Astrocyte (in vitro differentiated cells and primary cell): ENCODE measurements at regions not wholly inside any gene's neighbourhood (a gene's known extent, or its start where the extent isn't known, plus 50 kb on each side); places are given as distances from the start of the nearest gene placed in this dataset.
"Not testable (repeated sequence)": the region's sequence is repeated elsewhere in the genome, so short reads cannot be mapped to it uniquely, and the experiment has no call there.

Source experiments
- DNase-seq: peaks from one replicate; pipeline ENCODE4 v3.0.0-alpha.2; 2010; ENCODE audit warnings: low read depth
- FAIRE-seq: peaks from 2 replicates; lab custom pipeline; 2011; peaks lifted over from hg19 to GRCh38; lab: Jason Lieb, UNC
- H2AFZ ChIP-seq: 2 replicates; pipeline ENCODE4 v1.6.0; 2012; ENCODE audit warnings: low read depth, low read length, inconsistent platforms
- H3K27ac ChIP-seq: 2 replicates; pipeline ENCODE4 v1.5.1; 2011; ENCODE audit warnings: low read depth, low read length, inconsistent platforms
- H3K27me3 ChIP-seq: 2 replicates; pipeline ENCODE4 v1.6.0; 2011; ENCODE audit warnings: low read length, inconsistent platforms; ENCODE audit not compliant: insufficient read depth
- H3K36me3 ChIP-seq: 2 replicates; pipeline ENCODE4 v1.5.1; 2011; ENCODE audit warnings: low read length, inconsistent platforms; ENCODE audit not compliant: insufficient read depth
- H3K4me1 ChIP-seq: 2 replicates; pipeline ENCODE4 v1.5.1; 2011; ENCODE audit warnings: low read length, inconsistent platforms; ENCODE audit not compliant: insufficient read depth
- H3K4me2 ChIP-seq: 2 replicates; pipeline ENCODE4 v1.6.0; 2012; ENCODE audit warnings: low read length, inconsistent platforms
- H3K4me3 ChIP-seq: 2 replicates; pipeline ENCODE4 v1.5.1; 2011; ENCODE audit warnings: low read depth, mild to moderate bottlenecking, low read length, inconsistent platforms; ENCODE audit not compliant: insufficient read depth
- H3K79me2 ChIP-seq: 2 replicates; pipeline ENCODE4 v1.6.0; 2012; ENCODE audit warnings: mild to moderate bottlenecking, low read length, inconsistent platforms; ENCODE audit not compliant: insufficient read depth
- H3K9ac ChIP-seq: 2 replicates; pipeline ENCODE4 v1.6.0; 2012; ENCODE audit warnings: mild to moderate bottlenecking, low read length, inconsistent platforms
- H3K9me3 ChIP-seq: 2 replicates; pipeline ENCODE4 v1.5.1; 2012; ENCODE audit warnings: low read depth, mild to moderate bottlenecking, low read length, inconsistent platforms; ENCODE audit not compliant: insufficient read depth
- H4K20me1 ChIP-seq: 2 replicates; pipeline ENCODE4 v1.6.0; 2012; ENCODE audit warnings: low read length, inconsistent platforms; ENCODE audit not compliant: insufficient read depth
- H3K27ac Mint-ChIP-seq: one replicate; pipeline ENCODE4 v1.8.0; 2021; ENCODE audit warnings: mild to moderate bottlenecking, mixed read lengths; ENCODE audit not compliant: unreplicated experiment
- H3K27me3 Mint-ChIP-seq: one replicate; pipeline ENCODE4 v1.8.0; 2021; ENCODE audit warnings: low read depth, mixed read lengths; ENCODE audit not compliant: unreplicated experiment
- H3K36me3 Mint-ChIP-seq: one replicate; pipeline ENCODE4 v1.8.0; 2021; ENCODE audit warnings: low read depth, mixed read lengths; ENCODE audit not compliant: unreplicated experiment
- H3K4me1 Mint-ChIP-seq: one replicate; pipeline ENCODE4 v1.8.0; 2021; ENCODE audit warnings: low read depth, mixed read lengths; ENCODE audit not compliant: unreplicated experiment
- H3K4me3 Mint-ChIP-seq: one replicate; pipeline ENCODE4 v1.8.0; 2021; ENCODE audit warnings: mild to moderate bottlenecking, moderate library complexity, mixed read lengths; ENCODE audit not compliant: unreplicated experiment
- H3K9me3 Mint-ChIP-seq: one replicate; pipeline ENCODE4 v1.8.0; 2021; ENCODE audit warnings: mild to moderate bottlenecking, mixed read lengths; ENCODE audit not compliant: unreplicated experiment
- EZH2 ChIP-seq: IDR thresholded peaks from 2 replicates; pipeline ENCODE4 v1.6.1; 2012; ENCODE audit warnings: mild to moderate bottlenecking, low read length, inconsistent platforms; ENCODE audit not compliant: insufficient read depth
- TF ChIP-seq, protein P1 (sequence below): IDR thresholded peaks from 2 replicates; pipeline ENCODE4 v1.5.1; 2011; ENCODE audit warnings: low read depth, mild to moderate bottlenecking, inconsistent platforms, low read length, moderate library complexity; ENCODE audit not compliant: insufficient read depth

GRCh38 chr14:104267895-104268294, 129.5 kb downstream of the KIF26A start:
- Mint-ChIP-seq H3K4me3 (no peak overlapping the region), H3K36me3 (no peaks in the 10 kb centered on the region), H3K4me1 (no peaks in the 10 kb centered on the region), H3K27me3 (peaks cover 9% of the 10 kb centered on the region), H3K9me3 (no peaks in the 10 kb centered on the region), H3K27ac (no peak overlapping the region)
- DNase-seq (no peak), FAIRE-seq (no peak)
- no peaks in the 10 kb centered on the region for H3K4me1 ChIP-seq
- TF ChIP-seq, protein P1, sequence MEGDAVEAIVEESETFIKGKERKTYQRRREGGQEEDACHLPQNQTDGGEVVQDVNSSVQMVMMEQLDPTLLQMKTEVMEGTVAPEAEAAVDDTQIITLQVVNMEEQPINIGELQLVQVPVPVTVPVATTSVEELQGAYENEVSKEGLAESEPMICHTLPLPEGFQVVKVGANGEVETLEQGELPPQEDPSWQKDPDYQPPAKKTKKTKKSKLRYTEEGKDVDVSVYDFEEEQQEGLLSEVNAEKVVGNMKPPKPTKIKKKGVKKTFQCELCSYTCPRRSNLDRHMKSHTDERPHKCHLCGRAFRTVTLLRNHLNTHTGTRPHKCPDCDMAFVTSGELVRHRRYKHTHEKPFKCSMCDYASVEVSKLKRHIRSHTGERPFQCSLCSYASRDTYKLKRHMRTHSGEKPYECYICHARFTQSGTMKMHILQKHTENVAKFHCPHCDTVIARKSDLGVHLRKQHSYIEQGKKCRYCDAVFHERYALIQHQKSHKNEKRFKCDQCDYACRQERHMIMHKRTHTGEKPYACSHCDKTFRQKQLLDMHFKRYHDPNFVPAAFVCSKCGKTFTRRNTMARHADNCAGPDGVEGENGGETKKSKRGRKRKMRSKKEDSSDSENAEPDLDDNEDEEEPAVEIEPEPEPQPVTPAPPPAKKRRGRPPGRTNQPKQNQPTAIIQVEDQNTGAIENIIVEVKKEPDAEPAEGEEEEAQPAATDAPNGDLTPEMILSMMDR = no peak
- TF ChIP-seq EZH2 = no peak
- no peak overlapping the region for H3K4me2 ChIP-seq
- no peaks in the 10 kb centered on the region for H3K79me2 ChIP-seq
- H3K27ac ChIP-seq = no peak overlapping the region
- no peaks in the 10 kb centered on the region for H3K27me3 ChIP-seq
- no peak overlapping the region for H3K9ac ChIP-seq
- no peak overlapping the region for H2AFZ ChIP-seq
- no peaks in the 10 kb centered on the region for H3K9me3 ChIP-seq
- H3K4me3 ChIP-seq = no peak overlapping the region
- H4K20me1 ChIP-seq = no peaks in the 10 kb centered on the region
- H3K36me3 ChIP-seq = no peaks in the 10 kb centered on the region

- no peaks in the 10 kb centered on the region for H3K27me3 ChIP-seq
- no peak overlapping the region for H3K27ac ChIP-seq
- H3K9me3 Mint-ChIP-seq = no peaks in the 10 kb centered on the region
- H3K4me1 ChIP-seq = no peaks in the 10 kb centered on the region
- peaks cover 9% of the 10 kb centered on the region for H3K27me3 Mint-ChIP-seq
- DNase-seq (no peak), FAIRE-seq (no peak)
- H3K79me2 ChIP-seq = no peaks in the 10 kb centered on the region
- H3K9me3 ChIP-seq = no peaks in the 10 kb centered on the region
- H3K4me3 ChIP-seq = no peak overlapping the region
- no peaks in the 10 kb centered on the region for H3K36me3 ChIP-seq
- TF ChIP-seq EZH2 = no peak
- TF ChIP-seq, protein P1 = no peak
- H4K20me1 ChIP-seq = no peaks in the 10 kb centered on the region
- H3K27ac Mint-ChIP-seq = no peak overlapping the region
- no peak overlapping the region for H2AFZ ChIP-seq
- H3K4me3 Mint-ChIP-seq = no peak overlapping the region
- H3K4me1 Mint-ChIP-seq = no peaks in the 10 kb centered on the region
- H3K36me3 Mint-ChIP-seq = no peaks in the 10 kb centered on the region
- no peak overlapping the region for H3K4me2 ChIP-seq
- H3K9ac ChIP-seq = no peak overlapping the region
Observed at GRCh38 chr14:104268295-104268694, 129.9 kb downstream of the KIF26A start.

DNA sequence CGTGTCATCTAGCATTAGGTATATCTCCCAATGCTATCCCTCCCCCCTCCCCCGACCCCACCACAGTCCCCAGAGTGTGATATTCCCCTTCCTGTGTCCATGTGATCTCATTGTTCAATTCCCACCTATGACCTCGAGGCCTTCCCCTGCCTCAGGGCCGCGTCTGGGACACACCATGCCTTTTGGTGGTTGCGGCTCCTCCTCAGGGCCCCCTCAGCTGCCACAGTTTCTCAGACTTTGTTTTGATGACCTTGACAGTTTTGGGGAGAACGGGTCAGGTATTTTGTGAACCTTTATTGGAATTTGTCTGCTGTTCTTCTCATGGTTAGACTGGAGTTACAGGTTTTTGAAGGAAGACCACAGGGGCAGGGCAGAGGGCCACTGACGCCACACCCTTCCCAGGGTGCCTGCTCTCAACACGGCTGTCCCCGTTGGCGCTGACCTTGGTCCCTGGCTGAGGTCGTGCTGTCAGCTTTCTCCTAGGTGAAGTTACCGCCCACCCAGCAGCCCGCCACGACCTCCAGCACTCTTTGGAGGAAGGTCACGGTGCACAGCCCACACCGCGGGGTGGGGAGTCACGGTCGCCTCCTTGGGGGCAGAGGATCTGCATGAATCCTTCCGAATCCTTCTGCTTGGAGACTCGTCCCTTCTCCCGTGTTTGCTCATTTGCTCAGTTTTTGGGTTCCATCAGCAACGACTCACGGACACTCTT, 130.5 kb downstream of the KIF26A start:
- no peak overlapping the region for H2AFZ ChIP-seq
- H3K4me3 ChIP-seq = no peak overlapping the region
- H3K4me2 ChIP-seq = no peak overlapping the region
- no peaks in the 10 kb centered on the region for H3K79me2 ChIP-seq
- no peaks in the 10 kb centered on the region for H3K9me3 Mint-ChIP-seq
- H3K4me3 Mint-ChIP-seq = no peak overlapping the region
- no peak overlapping the region for H3K27ac Mint-ChIP-seq
- H3K27me3 ChIP-seq = no peaks in the 10 kb centered on the region
- FAIRE-seq (no peak), DNase-seq (no peak)
- H3K36me3 ChIP-seq = no peaks in the 10 kb centered on the region
- no peaks in the 10 kb centered on the region for H3K4me1 Mint-ChIP-seq
- no peaks in the 10 kb centered on the region for H3K9me3 ChIP-seq
- TF ChIP-seq EZH2 = no peak
- TF ChIP-seq, protein P1 = no peak
- no peak overlapping the region for H3K27ac ChIP-seq
- no peaks in the 10 kb centered on the region for H4K20me1 ChIP-seq
- H3K36me3 Mint-ChIP-seq = no peaks in the 10 kb centered on the region
- no peaks in the 10 kb centered on the region for H3K4me1 ChIP-seq
- H3K9ac ChIP-seq = no peak overlapping the region
- H3K27me3 Mint-ChIP-seq = peaks cover 4% of the 10 kb centered on the region

- not testable (repeated sequence) for H4K20me1 ChIP-seq, H3K9me3 ChIP-seq, H3K27ac Mint-ChIP-seq, H3K27me3 ChIP-seq, H3K9ac ChIP-seq, H3K36me3 ChIP-seq, H3K4me3 Mint-ChIP-seq, H3K4me3 ChIP-seq, H3K4me1 Mint-ChIP-seq, H3K36me3 Mint-ChIP-seq, H3K4me1 ChIP-seq, FAIRE-seq, H3K27me3 Mint-ChIP-seq, H3K27ac ChIP-seq, H2AFZ ChIP-seq, H3K4me2 ChIP-seq, H3K9me3 Mint-ChIP-seq, H3K79me2 ChIP-seq, DNase-seq
Observed at GRCh38 chr14:104269511-104270241, 131.3 kb downstream of the KIF26A start.
